A549 (cell line): ENCODE measurements at regions not wholly inside any gene's neighbourhood (a gene's known extent, or its start where the extent isn't known, plus 50 kb on each side); places are given as distances from the start of the nearest gene placed in this dataset.

Experiments used
- CHD2 ChIP-seq: fragments of 150-350 bp; IDR thresholded peaks from 2 replicates; pipeline ENCODE4 v1.6.1; 2014; ENCODE audit warnings: low read length; ENCODE audit not compliant: partially characterized antibody
- EP300 ChIP-seq, 2 experiments: fragments of >200 bp; sonication (Bioruptor Twin); formaldehyde crosslinking; IDR thresholded peaks; 2 replicates in 1 of 2; 3 replicates in 1 of 2; pipeline ENCODE4 v1.6.1; 2016 to 2017
- MAFK ChIP-seq: fragments of 450-650 bp; IDR thresholded peaks from 2 replicates; pipeline ENCODE4 v1.6.1; 2014; ENCODE audit not compliant: partially characterized antibody
- POLR2A ChIP-seq: IDR thresholded peaks from 2 replicates; pipeline ENCODE4 v1.6.1; 2012; ENCODE audit warnings: mild to moderate bottlenecking, low read length
- POLR2AphosphoS2 ChIP-seq: conservative IDR thresholded peaks from 2 replicates; pipeline ENCODE4 v1.6.1; 2012; ENCODE audit warnings: low read length, improper control_type of control experiment, inconsistent platforms
- RAD21 ChIP-seq, 2 experiments: fragments of >200 bp in 1 of 2; sonication (Bioruptor Twin) in 1 of 2; formaldehyde crosslinking in 1 of 2; IDR thresholded peaks in 1 of 2; conservative IDR thresholded peaks in 1 of 2; 2 replicates in 1 of 2; 3 replicates in 1 of 2; pipeline ENCODE4 v1.6.1; 2012 to 2018; ENCODE audit warnings: inconsistent platforms in 1 of 2
- SMC3 ChIP-seq: fragments of >200 bp; sonication (Bioruptor Twin); formaldehyde crosslinking; IDR thresholded peaks from 3 replicates; pipeline ENCODE4 v1.6.1; 2018; ENCODE audit warnings: inconsistent platforms
- ZNF302 ChIP-seq: fragments of 250-450 bp; sonication (Bioruptor Pico); IDR thresholded peaks from 2 replicates; pipeline ENCODE4 v1.9.0; 2021; ENCODE audit warnings: inconsistent platforms, mild to moderate bottlenecking, moderate library complexity
- TF ChIP-seq, protein P1 (sequence below): fragments of >200 bp; sonication (Bioruptor Twin); formaldehyde crosslinking; IDR thresholded peaks from 3 replicates; pipeline ENCODE4 v1.5.1; 2016
- TF ChIP-seq, protein P2 (sequence below): fragments of 450-650 bp; IDR thresholded peaks from 2 replicates; pipeline ENCODE4 v1.6.1; 2014; ENCODE audit warnings: antibody characterized with exemption
- TF ChIP-seq, protein P3 (sequence below): fragments of 200-600 bp; sonication (generic); IDR thresholded peaks from 2 replicates; pipeline ENCODE4 v1.6.1; 2016; ENCODE audit warnings: antibody characterized with exemption, mild to moderate bottlenecking, moderate library complexity

DNA sequence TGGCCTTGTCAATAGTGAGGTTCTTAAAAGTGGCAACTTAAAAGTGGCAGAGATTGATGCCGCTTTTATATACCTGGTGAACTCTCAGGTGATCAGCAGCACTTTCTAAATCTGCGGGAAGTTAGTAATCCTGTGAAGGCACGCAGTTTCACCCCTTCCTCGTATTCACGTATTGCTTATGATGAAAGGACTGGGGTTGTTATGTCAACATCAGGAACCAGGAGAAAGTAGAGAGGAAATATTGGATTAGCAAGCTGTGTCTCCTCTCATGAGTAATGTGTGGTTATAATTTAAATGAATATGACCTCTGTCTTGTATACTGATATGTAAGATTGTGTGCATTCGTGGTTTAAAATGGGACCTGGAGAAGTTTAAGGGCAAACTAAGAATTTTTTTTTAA lies 544.6 kb downstream of the SLITRK6 start:
- TF ChIP-seq, protein P1, sequence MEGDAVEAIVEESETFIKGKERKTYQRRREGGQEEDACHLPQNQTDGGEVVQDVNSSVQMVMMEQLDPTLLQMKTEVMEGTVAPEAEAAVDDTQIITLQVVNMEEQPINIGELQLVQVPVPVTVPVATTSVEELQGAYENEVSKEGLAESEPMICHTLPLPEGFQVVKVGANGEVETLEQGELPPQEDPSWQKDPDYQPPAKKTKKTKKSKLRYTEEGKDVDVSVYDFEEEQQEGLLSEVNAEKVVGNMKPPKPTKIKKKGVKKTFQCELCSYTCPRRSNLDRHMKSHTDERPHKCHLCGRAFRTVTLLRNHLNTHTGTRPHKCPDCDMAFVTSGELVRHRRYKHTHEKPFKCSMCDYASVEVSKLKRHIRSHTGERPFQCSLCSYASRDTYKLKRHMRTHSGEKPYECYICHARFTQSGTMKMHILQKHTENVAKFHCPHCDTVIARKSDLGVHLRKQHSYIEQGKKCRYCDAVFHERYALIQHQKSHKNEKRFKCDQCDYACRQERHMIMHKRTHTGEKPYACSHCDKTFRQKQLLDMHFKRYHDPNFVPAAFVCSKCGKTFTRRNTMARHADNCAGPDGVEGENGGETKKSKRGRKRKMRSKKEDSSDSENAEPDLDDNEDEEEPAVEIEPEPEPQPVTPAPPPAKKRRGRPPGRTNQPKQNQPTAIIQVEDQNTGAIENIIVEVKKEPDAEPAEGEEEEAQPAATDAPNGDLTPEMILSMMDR: no peak
- no peak for TF ChIP-seq POLR2A
- TF ChIP-seq, protein P2, sequence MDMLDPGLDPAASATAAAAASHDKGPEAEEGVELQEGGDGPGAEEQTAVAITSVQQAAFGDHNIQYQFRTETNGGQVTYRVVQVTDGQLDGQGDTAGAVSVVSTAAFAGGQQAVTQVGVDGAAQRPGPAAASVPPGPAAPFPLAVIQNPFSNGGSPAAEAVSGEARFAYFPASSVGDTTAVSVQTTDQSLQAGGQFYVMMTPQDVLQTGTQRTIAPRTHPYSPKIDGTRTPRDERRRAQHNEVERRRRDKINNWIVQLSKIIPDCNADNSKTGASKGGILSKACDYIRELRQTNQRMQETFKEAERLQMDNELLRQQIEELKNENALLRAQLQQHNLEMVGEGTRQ: no peak
- TF ChIP-seq SMC3: no peak
- no peak for TF ChIP-seq CHD2
- no peak for TF ChIP-seq POLR2AphosphoS2
- TF ChIP-seq RAD21 (conservative IDR thresholded peaks at IDR 0.05 in 1 of 2, IDR thresholded peaks at IDR 0.05 in 1 of 2): no peak
- TF ChIP-seq EP300 (IDR thresholded peaks at IDR 0.05): no peak
- TF ChIP-seq ZNF302 (CRISPR knock-in tag): no peak
- TF ChIP-seq, protein P3, sequence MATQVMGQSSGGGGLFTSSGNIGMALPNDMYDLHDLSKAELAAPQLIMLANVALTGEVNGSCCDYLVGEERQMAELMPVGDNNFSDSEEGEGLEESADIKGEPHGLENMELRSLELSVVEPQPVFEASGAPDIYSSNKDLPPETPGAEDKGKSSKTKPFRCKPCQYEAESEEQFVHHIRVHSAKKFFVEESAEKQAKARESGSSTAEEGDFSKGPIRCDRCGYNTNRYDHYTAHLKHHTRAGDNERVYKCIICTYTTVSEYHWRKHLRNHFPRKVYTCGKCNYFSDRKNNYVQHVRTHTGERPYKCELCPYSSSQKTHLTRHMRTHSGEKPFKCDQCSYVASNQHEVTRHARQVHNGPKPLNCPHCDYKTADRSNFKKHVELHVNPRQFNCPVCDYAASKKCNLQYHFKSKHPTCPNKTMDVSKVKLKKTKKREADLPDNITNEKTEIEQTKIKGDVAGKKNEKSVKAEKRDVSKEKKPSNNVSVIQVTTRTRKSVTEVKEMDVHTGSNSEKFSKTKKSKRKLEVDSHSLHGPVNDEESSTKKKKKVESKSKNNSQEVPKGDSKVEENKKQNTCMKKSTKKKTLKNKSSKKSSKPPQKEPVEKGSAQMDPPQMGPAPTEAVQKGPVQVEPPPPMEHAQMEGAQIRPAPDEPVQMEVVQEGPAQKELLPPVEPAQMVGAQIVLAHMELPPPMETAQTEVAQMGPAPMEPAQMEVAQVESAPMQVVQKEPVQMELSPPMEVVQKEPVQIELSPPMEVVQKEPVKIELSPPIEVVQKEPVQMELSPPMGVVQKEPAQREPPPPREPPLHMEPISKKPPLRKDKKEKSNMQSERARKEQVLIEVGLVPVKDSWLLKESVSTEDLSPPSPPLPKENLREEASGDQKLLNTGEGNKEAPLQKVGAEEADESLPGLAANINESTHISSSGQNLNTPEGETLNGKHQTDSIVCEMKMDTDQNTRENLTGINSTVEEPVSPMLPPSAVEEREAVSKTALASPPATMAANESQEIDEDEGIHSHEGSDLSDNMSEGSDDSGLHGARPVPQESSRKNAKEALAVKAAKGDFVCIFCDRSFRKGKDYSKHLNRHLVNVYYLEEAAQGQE: no peak
- TF ChIP-seq MAFK: no peak
